ENCODE measurements at regions not wholly inside any gene's neighbourhood (a gene's known extent, or its start where the extent isn't known, plus 50 kb on each side); places are given as distances from the start of the nearest gene placed in this dataset.

DNA sequence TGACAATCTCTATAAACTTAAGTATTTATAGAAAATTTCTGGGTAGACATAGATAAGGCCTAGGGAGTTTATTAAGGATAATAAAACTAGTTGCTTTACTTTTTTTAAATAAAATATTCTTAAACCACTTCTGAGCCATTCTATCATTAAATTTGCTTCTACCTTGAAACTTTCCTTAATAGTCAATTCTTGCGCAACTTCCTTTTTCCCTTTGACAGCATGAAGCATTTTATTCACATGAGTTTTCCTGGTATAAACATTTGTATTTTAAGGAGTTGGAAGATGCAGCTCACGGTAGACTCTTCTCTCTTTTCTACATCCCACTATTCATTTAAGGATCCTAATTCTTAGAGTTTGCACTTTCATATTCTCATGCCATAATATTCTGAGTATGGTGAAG, 75.8 kb upstream of the DPH5 start:
- H3K4me3 ChIP-seq (ENCODE audit: low read length) = no peak overlapping the region
- no peak for TF ChIP-seq ZNF274 (IDR thresholded peaks at IDR 0.05; ENCODE audit: low read depth, low read length)

DNA sequence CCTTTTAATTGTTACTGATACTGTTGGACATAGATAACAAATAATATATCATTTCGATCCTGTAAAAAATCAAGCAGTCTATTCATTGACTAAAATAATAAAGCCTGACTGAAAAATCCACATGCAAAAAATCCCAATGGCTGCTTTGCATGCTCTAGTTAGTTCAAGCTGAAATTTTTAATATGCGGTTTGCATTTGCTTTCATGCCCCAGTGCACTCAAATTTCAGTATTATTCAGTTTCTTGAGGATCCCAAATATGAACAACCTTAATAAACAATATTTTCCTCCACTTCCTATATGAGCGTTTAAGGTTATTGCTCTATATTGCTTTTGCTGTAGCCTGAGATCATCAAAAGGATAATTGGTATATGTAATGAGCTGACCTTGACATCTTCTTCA, 75.1 kb upstream of the DPH5 start:
- H3K4me3 ChIP-seq (ENCODE audit: low read length) = no peak overlapping the region
- no peak for TF ChIP-seq ZNF274 (IDR thresholded peaks at IDR 0.05; ENCODE audit: low read depth, low read length)

DNA sequence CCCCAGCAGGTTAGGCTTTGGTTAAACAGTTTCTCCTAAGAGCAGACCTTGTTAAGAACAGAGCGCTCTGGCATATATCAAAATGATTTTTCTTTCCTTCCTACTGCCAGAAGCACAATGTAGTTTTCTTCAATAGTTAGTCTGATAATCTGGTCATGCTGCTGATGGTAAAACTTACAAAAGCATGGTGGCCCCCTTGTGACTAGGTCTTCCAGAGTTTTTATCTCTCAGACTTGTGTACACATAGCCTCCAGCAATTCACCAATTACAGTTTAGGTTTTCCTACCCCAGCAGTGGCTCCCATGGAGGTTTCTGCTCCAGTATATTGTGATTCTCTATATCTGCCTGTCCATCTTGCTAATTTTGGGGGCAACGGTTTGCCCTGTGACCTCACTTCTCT, 73.3 kb upstream of the DPH5 start:
- no peak for TF ChIP-seq ZNF274 (IDR thresholded peaks at IDR 0.05; ENCODE audit: low read depth, low read length)
- no peak overlapping the region for H3K4me3 ChIP-seq (ENCODE audit: low read length)

DNA sequence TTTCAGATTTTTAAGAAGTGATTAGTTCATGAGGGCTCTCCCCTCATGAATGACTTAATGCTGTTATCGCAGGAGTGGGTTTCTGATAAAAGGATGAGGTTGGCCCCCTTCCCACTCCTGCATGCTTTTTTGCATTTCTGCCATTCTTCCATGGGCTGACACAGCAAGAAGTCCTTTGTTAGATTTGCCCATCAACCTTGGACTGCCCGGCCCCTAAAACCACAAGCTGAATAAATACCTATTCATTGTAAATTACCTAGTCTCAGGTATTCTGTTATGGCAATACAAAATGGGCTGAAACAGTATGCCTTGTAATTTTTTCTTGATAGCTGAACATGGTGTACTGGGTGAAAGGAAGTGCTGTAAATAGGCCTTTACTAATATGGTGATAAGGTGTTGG, 72.7 kb upstream of the DPH5 start:
- H3K4me3 ChIP-seq (ENCODE audit: low read length) = no peak overlapping the region
- TF ChIP-seq ZNF274 (IDR thresholded peaks at IDR 0.05; ENCODE audit: low read depth, low read length) = no peak

DNA sequence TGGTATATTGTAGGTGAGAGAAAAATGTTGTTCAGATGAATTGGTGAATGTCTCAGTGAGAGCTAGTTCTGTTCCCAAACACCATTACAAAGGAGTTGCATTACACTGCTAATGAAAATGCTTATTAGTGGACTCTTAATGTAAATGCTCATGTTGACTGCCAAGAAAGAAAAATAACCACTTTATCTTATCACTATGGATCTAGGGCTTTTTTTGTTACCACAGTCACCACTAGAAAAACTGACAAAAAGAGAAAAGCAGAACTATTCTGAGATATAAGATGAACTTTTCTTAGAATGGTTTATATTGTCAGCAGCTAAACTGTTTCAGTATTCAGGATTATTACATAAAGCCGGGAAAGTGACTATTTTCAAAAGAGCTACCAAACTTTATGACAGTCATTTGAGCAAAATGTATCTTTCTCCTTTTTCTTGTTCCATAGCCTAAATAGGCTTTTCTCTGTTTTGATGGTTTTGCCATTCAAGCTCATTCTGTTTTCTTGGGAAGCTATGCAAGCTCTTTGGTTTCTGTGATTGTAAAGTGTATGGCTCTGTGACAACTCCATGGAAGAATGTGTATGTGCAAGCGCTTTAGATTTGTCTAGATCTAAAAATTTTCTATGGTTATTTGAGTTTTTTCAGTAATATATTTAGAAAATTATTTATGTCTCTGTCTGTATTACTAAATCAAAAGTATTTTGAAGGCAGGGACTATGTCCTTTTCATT, 64.2 kb upstream of the DPH5 start:
- TF ChIP-seq ZNF274 (IDR thresholded peaks at IDR 0.05; ENCODE audit: low read depth, low read length) = no peak
- H3K4me3 ChIP-seq (ENCODE audit: low read length) = no peak overlapping the region

DNA sequence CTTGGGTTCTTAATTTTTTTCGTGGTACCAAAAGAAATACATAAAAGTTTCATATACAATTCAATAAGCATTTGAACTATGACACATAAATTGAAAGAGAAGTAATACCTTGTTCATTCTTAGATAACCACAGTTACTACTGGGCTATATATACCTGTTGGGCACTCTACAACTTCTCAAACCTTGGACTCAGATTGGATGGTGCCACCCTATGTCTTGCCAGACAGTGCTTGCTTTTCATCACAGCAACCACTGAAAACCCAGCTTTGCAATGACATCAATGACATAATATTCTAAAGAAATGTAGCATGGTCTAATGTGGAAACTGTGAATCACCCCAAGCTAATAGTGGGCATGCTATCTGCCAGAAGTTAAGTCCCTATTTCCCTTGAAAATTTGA, 62.8 kb upstream of the DPH5 start:
- TF ChIP-seq ZNF274 (IDR thresholded peaks at IDR 0.05; ENCODE audit: low read depth, low read length) = no peak
- H3K4me3 ChIP-seq (ENCODE audit: low read length) = no peak overlapping the region

DNA sequence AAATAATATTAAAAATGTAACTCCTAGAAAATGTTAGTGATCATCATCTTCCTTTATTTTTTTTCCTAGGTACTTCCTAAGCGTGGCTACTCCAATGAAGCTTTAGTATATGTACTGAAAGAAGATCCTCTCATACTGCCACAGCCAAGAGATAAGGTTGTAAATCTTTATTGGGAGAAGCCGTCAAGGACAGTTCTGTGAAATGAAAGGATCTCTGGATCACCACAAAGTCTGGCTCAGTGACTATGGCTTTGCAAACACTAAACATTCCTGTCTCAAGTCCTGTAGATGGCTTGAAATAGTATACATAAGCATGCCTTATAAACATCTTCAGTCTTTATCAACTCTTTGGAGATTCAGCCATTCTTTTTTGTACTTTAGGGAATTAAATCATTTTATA, 61.2 kb upstream of the DPH5 start:
- no peak for TF ChIP-seq ZNF274 (IDR thresholded peaks at IDR 0.05; ENCODE audit: low read depth, low read length)
- no peak overlapping the region for H3K4me3 ChIP-seq (ENCODE audit: low read length)

DNA sequence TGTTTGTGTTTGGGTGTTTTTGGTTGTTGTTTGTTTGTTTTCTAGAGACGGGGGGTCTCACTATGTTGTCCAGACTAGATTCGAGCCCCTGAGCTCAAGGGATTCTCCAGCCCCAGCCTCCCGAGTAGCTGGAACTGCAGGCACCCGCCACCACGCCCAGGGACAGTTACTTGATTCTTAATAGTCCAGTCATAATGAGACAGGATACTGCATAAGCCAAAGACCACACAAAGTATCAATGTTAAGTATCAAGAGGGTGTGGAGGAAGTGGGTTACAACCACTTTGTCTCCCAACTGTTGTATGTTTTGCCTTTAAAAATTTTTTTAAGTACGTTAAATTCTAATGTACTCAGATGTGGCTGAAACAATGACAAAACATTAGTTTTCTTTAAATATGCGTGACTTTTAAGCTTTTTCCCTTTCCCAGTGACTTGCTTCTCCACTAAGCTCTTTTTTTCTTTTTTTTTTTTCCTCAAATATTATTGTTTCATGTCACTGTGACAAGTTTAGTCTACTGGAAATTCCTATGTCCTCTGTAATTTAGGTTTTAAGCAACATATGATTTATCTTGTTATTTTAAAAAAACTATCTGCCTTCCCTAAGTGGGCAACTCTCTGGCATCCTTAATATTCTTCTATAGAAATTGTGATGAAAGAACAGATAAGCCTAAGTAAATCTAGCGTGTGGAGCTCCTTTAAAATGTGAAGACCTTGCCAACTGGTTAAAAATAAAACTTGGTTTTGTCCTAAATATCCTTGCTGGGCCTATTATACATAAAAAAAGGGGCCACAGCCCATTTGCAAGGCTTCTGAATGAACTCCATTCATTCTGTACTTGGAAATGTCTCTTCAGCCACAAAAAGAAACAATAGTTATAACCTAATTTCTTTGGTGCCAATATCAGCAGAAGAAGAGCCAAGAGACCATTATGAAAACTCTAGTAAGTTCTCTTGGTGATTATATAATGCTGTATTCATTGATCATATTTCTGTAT, 56.2 kb upstream of the DPH5 start:
- H3K4me3 ChIP-seq (ENCODE audit: low read length) = no peak overlapping the region
- no peak for TF ChIP-seq ZNF274 (IDR thresholded peaks at IDR 0.05; ENCODE audit: low read depth, low read length)

DNA sequence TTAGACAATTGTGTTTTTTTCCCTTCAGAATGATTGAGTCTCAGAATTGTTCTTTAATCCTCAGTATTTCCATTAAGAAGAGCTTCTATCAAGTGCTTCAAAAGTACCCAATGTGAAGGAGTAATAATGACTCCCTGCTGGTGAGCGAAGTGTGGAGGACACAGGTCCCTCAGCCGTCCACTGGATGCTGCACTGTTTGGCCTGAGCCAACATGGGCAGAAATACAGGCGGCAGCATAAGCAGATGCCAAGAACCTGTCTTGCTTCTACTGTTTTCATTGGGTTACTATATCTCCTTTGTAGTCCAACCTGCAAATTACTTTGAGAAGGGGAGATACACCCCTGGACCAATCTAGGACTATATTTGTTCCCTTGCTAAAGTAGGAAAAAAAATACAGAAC, 55.3 kb upstream of the DPH5 start:
- no peak for TF ChIP-seq ZNF274 (IDR thresholded peaks at IDR 0.05; ENCODE audit: low read depth, low read length)
- H3K4me3 ChIP-seq (ENCODE audit: low read length) = no peak overlapping the region

DNA sequence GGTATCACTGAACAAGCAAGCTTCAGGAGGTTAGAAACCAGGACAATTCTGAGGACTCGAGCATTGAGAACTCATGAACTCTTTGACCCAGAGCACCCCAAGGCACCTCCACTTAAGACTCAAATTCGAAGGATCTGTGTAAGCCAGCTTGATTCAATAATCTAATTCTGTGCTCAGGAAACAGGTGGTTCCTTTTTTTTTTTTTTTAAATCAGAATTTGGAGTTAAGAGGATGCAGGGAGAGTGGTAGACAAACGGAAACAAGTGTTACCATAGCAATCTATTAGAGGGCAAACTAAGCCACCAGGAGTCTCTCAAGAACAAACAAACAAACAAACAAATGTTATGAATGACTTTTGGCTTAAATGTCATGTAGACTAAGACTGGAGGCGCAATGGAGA, 53.8 kb upstream of the DPH5 start:
- TF ChIP-seq ZNF274 (IDR thresholded peaks at IDR 0.05; ENCODE audit: low read depth, low read length) = no peak
- no peak overlapping the region for H3K4me3 ChIP-seq (ENCODE audit: low read length)

DNA sequence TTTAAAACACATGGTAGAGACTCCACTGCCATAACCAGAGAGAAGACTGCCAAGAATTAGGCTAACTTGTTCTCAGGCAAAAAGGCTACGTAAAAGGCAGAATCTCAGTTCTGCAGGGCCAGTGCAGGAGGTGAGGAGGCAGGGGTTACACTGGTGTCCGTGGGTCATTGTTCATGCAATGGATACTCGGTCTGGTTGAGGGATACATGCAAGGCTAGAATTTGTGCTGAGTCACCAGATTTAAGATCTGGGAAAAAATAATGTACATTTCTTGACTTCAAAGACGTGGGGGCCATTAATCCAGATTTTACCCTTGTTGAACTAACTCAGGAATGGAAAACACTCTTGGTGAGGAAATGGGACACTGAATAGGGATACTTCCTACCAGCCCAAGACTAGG, 52.3 kb upstream of the DPH5 start:
- TF ChIP-seq ZNF274 (IDR thresholded peaks at IDR 0.05; ENCODE audit: low read depth, low read length) = no peak
- no peak overlapping the region for H3K4me3 ChIP-seq (ENCODE audit: low read length)

DNA sequence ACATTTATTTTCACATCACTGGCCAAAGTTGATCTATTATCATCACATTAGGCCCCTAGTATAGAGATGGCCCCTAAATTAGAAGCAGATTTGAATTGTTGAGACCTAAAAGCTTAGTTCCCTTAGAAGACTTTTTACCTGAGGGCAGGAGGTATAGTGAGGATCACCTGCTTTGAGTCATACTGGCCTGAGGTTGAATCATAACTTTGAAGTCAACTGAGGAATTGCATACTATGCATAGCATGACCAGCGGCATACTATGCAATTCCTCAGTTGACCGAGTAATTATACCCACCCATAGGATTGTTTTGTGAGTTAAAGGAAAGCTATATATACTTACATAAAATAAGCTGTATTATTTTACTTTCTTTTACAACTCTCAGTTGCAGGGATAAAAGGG, 50.3 kb upstream of the DPH5 start:
- no peak for TF ChIP-seq ZNF274 (IDR thresholded peaks at IDR 0.05; ENCODE audit: low read depth, low read length)
- H3K4me3 ChIP-seq (ENCODE audit: low read length) = no peak overlapping the region

Measured in GM08714 (cell line).